22Rv1 (cell line): ENCODE measurements at regions not wholly inside any gene's neighbourhood (a gene's known extent, or its start where the extent isn't known, plus 50 kb on each side); places are given as distances from the start of the nearest gene placed in this dataset.

Source experiments
- H3K27ac ChIP-seq: fragments of 450-650 bp; 2 replicates; pipeline ENCODE4 v1.5.1; 2017
- CTCF ChIP-seq: fragments of 450-650 bp; IDR thresholded peaks from 2 replicates; pipeline ENCODE4 v1.5.1; 2017; ENCODE audit warnings: mild to moderate bottlenecking
- ZFX ChIP-seq: fragments of 450-650 bp; IDR thresholded peaks from 2 replicates; pipeline ENCODE4 v1.6.1; 2017; ENCODE audit warnings: antibody characterized with exemption, borderline replicate concordance

GRCh38 chr3:166488977-166489672 is 651.9 kb upstream of the BCHE start:
- no peak overlapping the region for H3K27ac ChIP-seq
- no peak for TF ChIP-seq CTCF
- TF ChIP-seq ZFX: no peak

- TF ChIP-seq CTCF (no peak), ZFX (no peak)
- no peak overlapping the region for H3K27ac ChIP-seq
These were observed 647.2 kb upstream of the BCHE start for GRCh38 chr3:166484470-166484869.

GRCh38 chr3:166481340-166481739 is 644.1 kb upstream of the BCHE start:
- no peak for TF ChIP-seq CTCF
- TF ChIP-seq ZFX: no peak
- no peak overlapping the region for H3K27ac ChIP-seq

- no peak overlapping the region for H3K27ac ChIP-seq
- TF ChIP-seq ZFX: no peak
- TF ChIP-seq CTCF: no peak
These were observed 641.1 kb upstream of the BCHE start for GRCh38 chr3:166478356-166478755.

- no peak for TF ChIP-seq ZFX
- no peak for TF ChIP-seq CTCF
- H3K27ac ChIP-seq: no peak overlapping the region
These were observed 636.3 kb upstream of the BCHE start for GRCh38 chr3:166473501-166473900.

- H3K27ac ChIP-seq: no peak overlapping the region
- TF ChIP-seq CTCF (no peak), ZFX (no peak)
These were observed 634.8 kb upstream of the BCHE start for GRCh38 chr3:166472015-166472414.

GRCh38 chr3:166471074-166471767 is 634.0 kb upstream of the BCHE start:
- TF ChIP-seq CTCF (no peak), ZFX (no peak)
- no peak overlapping the region for H3K27ac ChIP-seq
